ENCODE measurements at regions not wholly inside any gene's neighbourhood (a gene's known extent, or its start where the extent isn't known, plus 50 kb on each side); places are given as distances from the start of the nearest gene placed in this dataset.

GRCh38 chr10:91335147-91335546, 75.0 kb upstream of the HECTD2 start:
- peak; percentile 9 for DNase-seq

- DNase-seq: peak; percentile 10
Observed at GRCh38 chr10:91339729-91340128, 70.4 kb upstream of the HECTD2 start.

DNA sequence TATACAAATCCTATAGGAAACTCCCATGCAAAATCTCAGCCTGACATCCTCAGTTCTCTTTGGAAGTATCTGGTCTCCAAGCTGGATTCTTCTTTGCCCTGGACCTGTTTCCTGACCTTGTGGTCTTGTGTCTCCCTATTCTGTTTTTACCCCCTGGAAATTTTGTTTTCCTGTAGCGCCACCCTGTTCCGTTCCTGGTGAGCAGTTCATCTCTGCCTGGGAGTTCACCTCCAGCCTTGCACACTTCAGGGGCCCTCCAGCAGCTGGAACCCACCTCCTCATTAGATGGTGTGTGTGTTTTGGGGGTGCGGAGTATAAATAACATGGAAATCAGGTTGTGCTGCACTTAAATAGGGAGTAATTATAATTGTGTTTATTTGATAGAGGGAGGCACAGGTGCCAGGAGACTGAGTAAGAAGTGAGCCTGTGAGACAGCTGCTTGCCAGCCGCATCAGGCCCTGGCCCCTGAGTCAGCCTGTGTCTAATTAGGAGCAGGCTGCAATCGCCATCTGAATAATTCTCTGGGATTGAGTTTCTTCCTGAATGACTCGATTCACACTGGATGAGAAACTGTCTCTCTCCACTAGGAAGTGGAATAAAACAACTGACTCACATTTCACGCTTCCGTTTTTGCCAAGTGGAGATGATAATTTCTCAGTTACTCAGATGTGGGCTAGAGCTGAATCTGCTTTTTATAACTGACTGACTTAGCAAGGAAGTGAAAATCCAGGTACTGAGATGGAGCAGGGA, 69.4 kb upstream of the HECTD2 start:
- DNase-seq: no peak

DNA sequence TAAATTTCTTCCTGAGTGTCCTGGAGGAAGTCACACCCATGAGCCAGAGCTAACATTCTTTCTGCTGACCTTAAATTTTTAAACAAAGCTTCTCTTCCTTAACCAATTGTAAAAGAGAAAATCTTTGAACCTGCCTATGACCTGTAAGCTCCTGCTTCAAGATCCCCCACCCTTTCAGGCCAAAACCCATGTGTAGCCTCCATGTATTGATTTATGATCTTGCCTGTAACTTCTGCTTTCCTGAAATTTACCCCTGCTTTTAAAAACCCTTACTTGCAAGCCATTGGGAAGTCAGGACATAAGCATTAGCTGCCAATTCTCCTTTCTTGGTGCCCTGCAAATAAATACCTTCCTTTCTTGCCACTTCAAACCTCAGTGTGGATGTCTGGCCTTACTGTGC, 68.5 kb upstream of the HECTD2 start:
- DNase-seq: no peak

- no peak for DNase-seq
Observed at GRCh38 chr10:91343010-91343409, 67.1 kb upstream of the HECTD2 start.

DNA sequence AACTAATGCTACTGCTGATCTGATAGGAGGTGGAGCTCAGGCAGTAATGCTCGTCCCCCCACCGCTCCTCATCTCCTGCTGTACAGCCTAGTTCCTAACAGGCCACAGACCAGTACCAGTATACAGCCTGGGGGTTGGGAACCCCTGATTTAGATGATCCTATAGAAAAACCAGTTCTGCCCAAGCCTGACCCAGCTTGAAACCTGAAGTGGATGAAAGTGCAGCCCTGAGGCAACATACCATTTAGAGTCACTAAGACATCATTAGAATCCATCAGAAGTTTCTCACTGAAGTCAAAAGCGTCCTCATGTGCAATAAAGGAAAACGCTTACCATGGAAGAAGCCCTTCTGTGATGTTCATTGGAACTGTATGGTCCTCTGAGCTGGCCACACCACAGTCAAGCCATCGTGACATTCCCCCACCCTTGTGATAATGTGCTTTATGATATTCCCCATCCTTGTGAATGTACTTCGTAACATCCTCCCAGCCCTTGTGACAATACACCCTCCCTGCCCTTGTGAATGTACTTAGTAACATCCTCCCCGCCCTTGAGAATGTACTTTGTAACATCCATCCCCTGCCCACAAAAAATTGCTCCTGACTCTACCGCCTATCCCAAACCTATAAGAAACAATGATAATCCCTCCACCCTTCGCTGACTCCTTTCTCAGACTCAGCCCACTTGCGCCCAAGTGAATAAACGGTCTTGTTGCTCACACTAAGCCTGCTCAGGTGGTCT, 65.9 kb upstream of the HECTD2 start:
- DNase-seq: no peak

DNA sequence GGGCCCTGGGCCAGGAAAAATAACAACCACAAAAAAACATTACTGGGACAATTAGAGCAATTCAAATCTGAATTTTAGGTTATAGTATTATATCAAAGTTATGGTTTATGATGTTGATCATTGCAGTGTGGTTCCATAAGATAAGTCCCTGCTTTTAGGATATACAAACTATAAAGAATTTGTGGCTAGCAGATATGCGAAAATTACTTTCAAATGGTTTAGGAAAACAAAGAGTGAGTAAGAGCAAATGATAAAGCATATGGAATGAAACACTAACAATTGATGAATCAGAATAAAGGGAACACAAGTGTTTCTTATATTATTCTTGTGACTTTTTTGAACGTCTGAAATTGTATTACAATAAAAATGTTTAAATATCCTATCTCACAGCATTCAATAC, 64.4 kb upstream of the HECTD2 start:
- no peak for DNase-seq

DNA sequence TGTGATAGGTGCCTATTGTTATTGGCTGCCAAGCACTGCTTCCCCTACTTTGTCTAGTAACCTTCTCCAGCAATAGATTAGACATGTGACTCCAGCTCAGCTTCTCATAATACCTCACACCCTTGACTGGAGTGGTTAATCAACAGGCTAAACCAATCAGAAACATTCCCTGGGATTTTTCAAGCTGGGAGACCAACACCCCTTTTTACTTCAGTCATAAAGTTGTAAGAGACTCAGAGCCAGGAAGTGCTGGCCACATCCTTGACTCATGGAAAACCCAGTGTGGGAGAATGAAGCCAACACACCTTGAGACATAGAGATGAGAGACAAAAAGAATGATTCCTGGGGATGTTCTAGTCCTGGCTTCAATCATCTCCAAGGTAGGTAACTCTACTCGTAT, 62.6 kb upstream of the HECTD2 start:
- no peak for DNase-seq

GRCh38 chr10:91349381-91349780, 60.8 kb upstream of the HECTD2 start:
- DNase-seq: no peak

- DNase-seq: no peak
Observed at GRCh38 chr10:91350651-91351081, 59.5 kb upstream of the HECTD2 start.

GRCh38 chr10:91352760-91353159, 57.4 kb upstream of the HECTD2 start:
- DNase-seq: no peak

DNA sequence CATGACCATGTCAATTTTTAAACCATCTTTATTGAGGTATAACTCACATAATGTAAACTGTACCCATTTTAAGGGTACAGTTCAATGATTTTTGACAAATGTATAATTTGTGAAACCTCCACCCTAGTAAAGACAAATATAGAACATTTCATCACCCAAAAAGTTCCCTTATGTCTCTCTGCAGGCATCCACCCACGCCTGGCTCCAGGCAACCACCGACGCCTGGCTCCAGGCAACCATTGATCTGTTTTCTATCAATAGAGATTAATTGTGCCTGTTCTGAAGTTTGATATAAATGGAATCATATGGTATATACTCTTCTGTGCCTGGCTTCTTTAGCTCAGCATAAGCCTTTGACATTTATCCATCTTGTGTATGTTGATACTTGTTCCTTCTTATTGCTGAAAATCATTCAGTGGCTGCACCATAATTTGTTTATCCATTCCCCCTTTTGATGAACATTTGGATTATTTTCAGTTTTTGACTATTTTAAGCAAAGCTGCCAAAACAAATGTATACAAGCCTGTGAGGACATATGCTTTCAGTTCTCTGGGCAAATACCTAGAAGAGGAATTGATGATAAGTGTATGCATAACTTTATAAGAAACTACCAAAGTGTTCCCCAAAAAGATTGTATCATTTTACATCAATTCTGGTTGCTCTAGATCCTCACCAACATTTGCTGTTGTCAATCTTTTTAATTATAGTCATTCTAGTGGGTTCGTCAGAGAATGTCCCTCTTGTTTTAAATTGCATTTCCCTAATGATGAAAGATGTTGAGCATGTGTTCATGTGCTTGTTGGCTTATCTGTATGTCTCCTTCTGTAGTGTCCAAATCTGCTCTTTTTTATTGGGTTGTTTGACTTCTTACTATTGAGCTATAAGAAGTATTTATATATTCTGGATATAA, 55.7 kb upstream of the HECTD2 start:
- no peak for DNase-seq

DNA sequence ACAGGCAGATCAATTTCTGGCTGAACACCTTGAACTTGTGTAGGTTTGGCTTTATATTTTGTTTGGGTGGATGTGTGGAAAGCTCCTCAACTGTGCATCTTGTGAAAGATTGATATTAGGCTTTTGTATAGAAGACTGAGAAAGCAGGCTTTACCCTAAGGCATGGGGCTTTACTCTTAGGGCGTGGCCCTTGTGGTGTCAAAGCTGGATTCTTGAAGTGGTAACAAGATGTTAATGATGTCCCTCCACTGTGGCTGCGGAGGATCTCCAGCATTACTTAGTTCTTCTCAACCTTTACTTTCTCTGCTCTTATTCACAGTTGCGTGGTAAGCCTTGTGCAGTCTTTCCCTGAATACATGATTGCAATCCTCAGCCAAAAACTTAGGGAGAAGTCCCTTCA, 54.1 kb upstream of the HECTD2 start:
- no peak for DNase-seq

GRCh38 chr10:91357497-91357896, 52.6 kb upstream of the HECTD2 start:
- DNase-seq: no peak

All from hematopoietic multipotent progenitor cell treated with erythropoietin and hydrocortisone succinate and interleukin-3 and kit ligand, for 4 days (in vitro differentiated cells).